ENCODE measurements at regions not wholly inside any gene's neighbourhood (a gene's known extent, or its start where the extent isn't known, plus 50 kb on each side); places are given as distances from the start of the nearest gene placed in this dataset.
"Not testable (repeated sequence)": the region's sequence is repeated elsewhere in the genome, so short reads cannot be mapped to it uniquely, and the experiment has no call there.

- FAIRE-seq (no peak), DNase-seq (ENCODE audit: insufficient read length) (no peak)
- TF ChIP-seq TAF1 (IDR thresholded peaks at IDR 0.05; ENCODE audit: borderline replicate concordance, low read depth, low read length) (no peak), POLR2AphosphoS5 (IDR thresholded peaks at IDR 0.05; ENCODE audit: low read depth, low read length) (no peak), POLR2A (IDR thresholded peaks at IDR 0.05; ENCODE audit: low read depth, low read length) (no peak)
Measured at GRCh38 chr20:51131811-51132210, 108.9 kb upstream of the KCNG1 start.

GRCh38 chr20:51129147-51129776, 106.4 kb upstream of the KCNG1 start:
- no peak for FAIRE-seq
- no peak for DNase-seq (ENCODE audit: insufficient read length)
- TF ChIP-seq POLR2A (IDR thresholded peaks at IDR 0.05; ENCODE audit: low read depth, low read length) (no peak), POLR2AphosphoS5 (IDR thresholded peaks at IDR 0.05; ENCODE audit: low read depth, low read length) (no peak), TAF1 (IDR thresholded peaks at IDR 0.05; ENCODE audit: borderline replicate concordance, low read depth, low read length) (no peak)

- FAIRE-seq = peak; percentile 75
- DNase-seq (ENCODE audit: insufficient read length) = no peak
- TF ChIP-seq TAF1 (IDR thresholded peaks at IDR 0.05; ENCODE audit: borderline replicate concordance, low read depth, low read length) (no peak), POLR2A (IDR thresholded peaks at IDR 0.05; ENCODE audit: low read depth, low read length) (no peak), POLR2AphosphoS5 (IDR thresholded peaks at IDR 0.05; ENCODE audit: low read depth, low read length) (no peak)
Measured at GRCh38 chr20:51128198-51128597, 105.3 kb upstream of the KCNG1 start.

GRCh38 chr20:51127713-51128112, 104.8 kb upstream of the KCNG1 start:
- DNase-seq (ENCODE audit: insufficient read length) (no peak), FAIRE-seq (no peak)
- TF ChIP-seq TAF1 (IDR thresholded peaks at IDR 0.05; ENCODE audit: borderline replicate concordance, low read depth, low read length) (no peak), POLR2AphosphoS5 (IDR thresholded peaks at IDR 0.05; ENCODE audit: low read depth, low read length) (no peak), POLR2A (IDR thresholded peaks at IDR 0.05; ENCODE audit: low read depth, low read length) (no peak)

GRCh38 chr20:51126337-51126736, 103.4 kb upstream of the KCNG1 start:
- TF ChIP-seq POLR2A (IDR thresholded peaks at IDR 0.05; ENCODE audit: low read depth, low read length) = no peak
- DNase-seq (ENCODE audit: insufficient read length) = no peak
- FAIRE-seq = no peak

- DNase-seq (ENCODE audit: insufficient read length) (no peak), FAIRE-seq (no peak)
- no peak for TF ChIP-seq POLR2AphosphoS5 (IDR thresholded peaks at IDR 0.05; ENCODE audit: low read depth, low read length)
- no peak for TF ChIP-seq TAF1 (IDR thresholded peaks at IDR 0.05; ENCODE audit: borderline replicate concordance, low read depth, low read length)
Measured at GRCh38 chr20:51125780-51126179, 102.9 kb upstream of the KCNG1 start.

- TF ChIP-seq TAF1 (IDR thresholded peaks at IDR 0.05; ENCODE audit: borderline replicate concordance, low read depth, low read length) (no peak), POLR2A (IDR thresholded peaks at IDR 0.05; ENCODE audit: low read depth, low read length) (no peak), POLR2AphosphoS5 (IDR thresholded peaks at IDR 0.05; ENCODE audit: low read depth, low read length) (no peak)
- DNase-seq (ENCODE audit: insufficient read length) = no peak
- no peak for FAIRE-seq
Measured at GRCh38 chr20:51125105-51125504, 102.2 kb upstream of the KCNG1 start.

GRCh38 chr20:51123887-51124286, 101.0 kb upstream of the KCNG1 start:
- not testable (repeated sequence) for FAIRE-seq; DNase-seq (ENCODE audit: insufficient read length)

GRCh38 chr20:51122931-51123658, 100.2 kb upstream of the KCNG1 start:
- TF ChIP-seq TAF1 (IDR thresholded peaks at IDR 0.05; ENCODE audit: borderline replicate concordance, low read depth, low read length) (no peak), POLR2A (IDR thresholded peaks at IDR 0.05; ENCODE audit: low read depth, low read length) (no peak), POLR2AphosphoS5 (IDR thresholded peaks at IDR 0.05; ENCODE audit: low read depth, low read length) (no peak)
- DNase-seq (ENCODE audit: insufficient read length) = no peak
- FAIRE-seq = no peak

- no peak for TF ChIP-seq POLR2A (IDR thresholded peaks at IDR 0.05; ENCODE audit: low read depth, low read length)
- no peak for TF ChIP-seq POLR2AphosphoS5 (IDR thresholded peaks at IDR 0.05; ENCODE audit: low read depth, low read length)
- TF ChIP-seq TAF1 (IDR thresholded peaks at IDR 0.05; ENCODE audit: borderline replicate concordance, low read depth, low read length) = no peak
- no peak for DNase-seq (ENCODE audit: insufficient read length)
- FAIRE-seq = no peak
Measured at GRCh38 chr20:51121901-51122412, 99.0 kb upstream of the KCNG1 start.

GRCh38 chr20:51121272-51121671, 98.4 kb upstream of the KCNG1 start:
- FAIRE-seq = no peak
- no peak for TF ChIP-seq TAF1 (IDR thresholded peaks at IDR 0.05; ENCODE audit: borderline replicate concordance, low read depth, low read length)
- TF ChIP-seq POLR2A (IDR thresholded peaks at IDR 0.05; ENCODE audit: low read depth, low read length) = no peak
- TF ChIP-seq POLR2AphosphoS5 (IDR thresholded peaks at IDR 0.05; ENCODE audit: low read depth, low read length) = no peak
- no peak for DNase-seq (ENCODE audit: insufficient read length)

- no peak for DNase-seq (ENCODE audit: insufficient read length)
- FAIRE-seq = no peak
- TF ChIP-seq POLR2AphosphoS5 (IDR thresholded peaks at IDR 0.05; ENCODE audit: low read depth, low read length) = no peak
- no peak for TF ChIP-seq TAF1 (IDR thresholded peaks at IDR 0.05; ENCODE audit: borderline replicate concordance, low read depth, low read length)
- no peak for TF ChIP-seq POLR2A (IDR thresholded peaks at IDR 0.05; ENCODE audit: low read depth, low read length)
Measured at GRCh38 chr20:51120868-51121267, 98.0 kb upstream of the KCNG1 start.
